HCEC 1CT (cell line): ENCODE measurements at regions not wholly inside any gene's neighbourhood (a gene's known extent, or its start where the extent isn't known, plus 50 kb on each side); places are given as distances from the start of the nearest gene placed in this dataset.
"Not testable (repeated sequence)": the region's sequence is repeated elsewhere in the genome, so short reads cannot be mapped to it uniquely, and the experiment has no call there.

Experiments used
- DNase-seq: peaks from one replicate; pipeline ENCODE4 v3.0.0-alpha.2; 2017

- no peak for DNase-seq
These were observed 365.7 kb upstream of the MAF start for GRCh38 chr16:79966226-79966625.

- no peak for DNase-seq
These were observed 365.2 kb upstream of the MAF start for GRCh38 chr16:79965718-79966117.

GRCh38 chr16:79964104-79964503 lies 363.6 kb upstream of the MAF start:
- no peak for DNase-seq

GRCh38 chr16:79962962-79963361 lies 362.4 kb upstream of the MAF start:
- DNase-seq = no peak

- DNase-seq = no peak
These were observed 358.7 kb upstream of the MAF start for GRCh38 chr16:79959226-79959625.

GRCh38 chr16:79954921-79955705 lies 354.6 kb upstream of the MAF start:
- no peak for DNase-seq

- no peak for DNase-seq
These were observed 350.6 kb upstream of the MAF start for GRCh38 chr16:79950932-79951719.

GRCh38 chr16:79949417-79949816 lies 348.9 kb upstream of the MAF start:
- no peak for DNase-seq

- DNase-seq = no peak
These were observed 347.2 kb upstream of the MAF start for GRCh38 chr16:79947771-79948170.

GRCh38 chr16:79946252-79946651 lies 345.7 kb upstream of the MAF start:
- no peak for DNase-seq

GRCh38 chr16:79943736-79944135 lies 343.2 kb upstream of the MAF start:
- no peak for DNase-seq

GRCh38 chr16:79938575-79938974 lies 338.0 kb upstream of the MAF start:
- DNase-seq = no peak

GRCh38 chr16:79937671-79938070 lies 337.1 kb upstream of the MAF start:
- not testable (repeated sequence) for DNase-seq

GRCh38 chr16:79933603-79934002 lies 333.1 kb upstream of the MAF start:
- DNase-seq = no peak

- no peak for DNase-seq
These were observed 332.0 kb upstream of the MAF start for GRCh38 chr16:79932572-79932971.

- no peak for DNase-seq
These were observed 331.2 kb upstream of the MAF start for GRCh38 chr16:79931721-79932120.

- DNase-seq = no peak
These were observed 328.9 kb upstream of the MAF start for GRCh38 chr16:79929260-79929965.

GRCh38 chr16:79928142-79928873 lies 327.8 kb upstream of the MAF start:
- no peak for DNase-seq

GRCh38 chr16:79926451-79927205 lies 326.1 kb upstream of the MAF start:
- DNase-seq = no peak

- DNase-seq = no peak
These were observed 322.9 kb upstream of the MAF start for GRCh38 chr16:79923431-79923830.

GRCh38 chr16:79920685-79921084 lies 320.1 kb upstream of the MAF start:
- DNase-seq = no peak

- DNase-seq = no peak
These were observed 318.4 kb upstream of the MAF start for GRCh38 chr16:79918916-79919315.
